ENCODE measurements at regions not wholly inside any gene's neighbourhood (a gene's known extent, or its start where the extent isn't known, plus 50 kb on each side); places are given as distances from the start of the nearest gene placed in this dataset.

GRCh38 chr4:152068866-152069265 lies 308.1 kb upstream of the GATB start:
- DNase-seq = no peak
- Histone ChIP-seq H3K36me3 (ENCODE audit: low read depth) (no peaks in the 10 kb centered on the region), H3K9me2 (ENCODE audit: insufficient read depth) (no peaks in the 10 kb centered on the region), H3K4me2 (ENCODE audit: unreplicated experiment) (no peak overlapping the region), H4K20me1 (ENCODE audit: insufficient read depth) (no peaks in the 10 kb centered on the region), H3K4me3 (no peak overlapping the region), H3K27me3 (replicated peaks; ENCODE audit: insufficient read depth) (no peaks in the 10 kb centered on the region), H3K79me2 (ENCODE audit: insufficient read depth) (no peaks in the 10 kb centered on the region), H3K9ac (no peak overlapping the region), H3F3A (ENCODE audit: insufficient read depth) (0 out of 2 replicates have a peak, but pooled peaks cover 7% of the 10 kb centered on the region), H3K4me1 (ENCODE audit: insufficient read depth) (peaks cover 18% of the 10 kb centered on the region), H2AFZ (no peak overlapping the region), H3K27ac (no peak overlapping the region), H3K9me3 (ENCODE audit: low read depth) (no peaks in the 10 kb centered on the region)
- WGBS, 2 experiments (ENCODE audit: low coverage in 1 of 2, low lambda C conversion rate in 2 of 2, missing lambda C conversion rate in 2 of 2) = 41 to 53% methylated on average over 3 of the region's 3 CpGs
- TF ChIP-seq EZH2 (IDR thresholded peaks at IDR 0.05; ENCODE audit: insufficient read depth, poor library complexity, severe bottlenecking) (no peak), EZH2phosphoT487 (IDR thresholded peaks at IDR 0.05; ENCODE audit: insufficient read depth, low read depth) (no peak)
- in situ Hi-C loops (cut with MboI) = no loop called here

- no peak overlapping the region for H3K9ac ChIP-seq
- H4K20me1 ChIP-seq (ENCODE audit: insufficient read depth) = no peaks in the 10 kb centered on the region
- H3K27ac ChIP-seq = no peak overlapping the region
- WGBS, 2 experiments (ENCODE audit: low coverage in 1 of 2, low lambda C conversion rate in 2 of 2, missing lambda C conversion rate in 2 of 2) = 92 to 100% methylated on average over 2 of the region's 2 CpGs
- H3K27me3 ChIP-seq (replicated peaks; ENCODE audit: insufficient read depth) = no peaks in the 10 kb centered on the region
- no peak for DNase-seq
- no peaks in the 10 kb centered on the region for H3K9me2 ChIP-seq (ENCODE audit: insufficient read depth)
- H3K4me1 ChIP-seq (ENCODE audit: insufficient read depth) = peaks cover 8% of the 10 kb centered on the region
- no peak overlapping the region for H3K4me2 ChIP-seq (ENCODE audit: unreplicated experiment)
- H3K4me3 ChIP-seq = no peak overlapping the region
- H3F3A ChIP-seq (ENCODE audit: insufficient read depth) = 0 out of 2 replicates have a peak, but pooled peaks cover 9% of the 10 kb centered on the region
- in situ Hi-C loops (cut with MboI) = no loop called here
- no peaks in the 10 kb centered on the region for H3K9me3 ChIP-seq (ENCODE audit: low read depth)
- H3K36me3 ChIP-seq (ENCODE audit: low read depth) = no peaks in the 10 kb centered on the region
- H3K79me2 ChIP-seq (ENCODE audit: insufficient read depth) = no peaks in the 10 kb centered on the region
- H2AFZ ChIP-seq = no peak overlapping the region
- no peak for TF ChIP-seq EZH2 (IDR thresholded peaks at IDR 0.05; ENCODE audit: insufficient read depth, poor library complexity, severe bottlenecking)
- no peak for TF ChIP-seq EZH2phosphoT487 (IDR thresholded peaks at IDR 0.05; ENCODE audit: insufficient read depth, low read depth)
Measured at GRCh38 chr4:152065545-152065944, 304.7 kb upstream of the GATB start.

GRCh38 chr4:152064753-152065152 lies 303.9 kb upstream of the GATB start:
- no peaks in the 10 kb centered on the region for H3K79me2 ChIP-seq (ENCODE audit: insufficient read depth)
- H3K36me3 ChIP-seq (ENCODE audit: low read depth) = no peaks in the 10 kb centered on the region
- H3K4me2 ChIP-seq (ENCODE audit: unreplicated experiment) = no peak overlapping the region
- in situ Hi-C loops (cut with MboI) = no loop called here
- no peak for TF ChIP-seq EZH2phosphoT487 (IDR thresholded peaks at IDR 0.05; ENCODE audit: insufficient read depth, low read depth)
- TF ChIP-seq EZH2 (IDR thresholded peaks at IDR 0.05; ENCODE audit: insufficient read depth, poor library complexity, severe bottlenecking) = no peak
- H3K9me3 ChIP-seq (ENCODE audit: low read depth) = no peaks in the 10 kb centered on the region
- 94 to 95% methylated on average over 1 of the region's 1 CpG for WGBS, 2 experiments (ENCODE audit: low coverage in 1 of 2, low lambda C conversion rate in 2 of 2, missing lambda C conversion rate in 2 of 2)
- no peak overlapping the region for H3K9ac ChIP-seq
- no peak for DNase-seq
- no peak overlapping the region for H2AFZ ChIP-seq
- H3K4me1 ChIP-seq (ENCODE audit: insufficient read depth) = peaks cover 8% of the 10 kb centered on the region
- no peak overlapping the region for H3K27ac ChIP-seq
- no peaks in the 10 kb centered on the region for H3K9me2 ChIP-seq (ENCODE audit: insufficient read depth)
- 0 out of 2 replicates have a peak, but pooled peaks cover 9% of the 10 kb centered on the region for H3F3A ChIP-seq (ENCODE audit: insufficient read depth)
- H3K4me3 ChIP-seq = no peak overlapping the region
- H3K27me3 ChIP-seq (replicated peaks; ENCODE audit: insufficient read depth) = no peaks in the 10 kb centered on the region
- no peaks in the 10 kb centered on the region for H4K20me1 ChIP-seq (ENCODE audit: insufficient read depth)

GRCh38 chr4:152064282-152064681 lies 303.5 kb upstream of the GATB start:
- Histone ChIP-seq H3K79me2 (ENCODE audit: insufficient read depth) (no peaks in the 10 kb centered on the region), H3K4me2 (ENCODE audit: unreplicated experiment) (no peak overlapping the region), H2AFZ (0 out of 2 replicates have a peak overlapping the region, but pooled peaks have one; percentile 13), H3K9me3 (ENCODE audit: low read depth) (no peaks in the 10 kb centered on the region), H3K9me2 (ENCODE audit: insufficient read depth) (no peaks in the 10 kb centered on the region), H3K4me3 (no peak overlapping the region), H4K20me1 (ENCODE audit: insufficient read depth) (no peaks in the 10 kb centered on the region), H3K9ac (no peak overlapping the region), H3K36me3 (ENCODE audit: low read depth) (no peaks in the 10 kb centered on the region), H3F3A (ENCODE audit: insufficient read depth) (0 out of 2 replicates have a peak, but pooled peaks cover 9% of the 10 kb centered on the region), H3K27me3 (replicated peaks; ENCODE audit: insufficient read depth) (no peaks in the 10 kb centered on the region), H3K4me1 (ENCODE audit: insufficient read depth) (peaks cover 8% of the 10 kb centered on the region), H3K27ac (no peak overlapping the region)
- peak; percentile 35 for DNase-seq
- in situ Hi-C loops (cut with MboI) = no loop called here
- 63 to 66% methylated on average over 2 of the region's 2 CpGs for WGBS, 2 experiments (ENCODE audit: low coverage in 1 of 2, low lambda C conversion rate in 2 of 2, missing lambda C conversion rate in 2 of 2)
- no peak for TF ChIP-seq EZH2phosphoT487 (IDR thresholded peaks at IDR 0.05; ENCODE audit: insufficient read depth, low read depth)
- no peak for TF ChIP-seq EZH2 (IDR thresholded peaks at IDR 0.05; ENCODE audit: insufficient read depth, poor library complexity, severe bottlenecking)

Measured in GM23248 (cell line).